Uterus (tissue), 3 donors: ENCODE measurements at regions not wholly inside any gene's neighbourhood (a gene's known extent, or its start where the extent isn't known, plus 50 kb on each side); places are given as distances from the start of the nearest gene placed in this dataset.

Experiments
- DNase-seq, 2 donors: peaks; one replicate each; pipeline ENCODE4 v3.0.0-alpha.2; 2019 to 2020
- H3K27ac ChIP-seq, 2 donors: fragments of 200-600 bp; sonication (generic); 1 replicate in 1 of 2; 2 replicates in 1 of 2; pipeline ENCODE4 v1.5.1; 2016 to 2018
- H3K27me3 ChIP-seq, 2 donors: fragments of 200-600 bp; sonication (generic); one replicate each; pipeline ENCODE4 v1.5.1; 2018 to 2019; ENCODE audit warnings: control low read depth in 1 of 2
- H3K36me3 ChIP-seq, 2 donors: fragments of 200-600 bp; sonication (generic); one replicate each; pipeline ENCODE4 v1.5.1; 2019; ENCODE audit warnings: control low read depth in 1 of 2
- H3K4me1 ChIP-seq, 2 donors: fragments of 200-600 bp; sonication (generic); one replicate each; pipeline ENCODE4 v1.5.1; 2018 to 2019; ENCODE audit warnings: control low read depth in 1 of 2
- H3K4me3 ChIP-seq, 2 donors: fragments of 200-600 bp; sonication (generic); 1 replicate in 1 of 2; 2 replicates in 1 of 2; pipeline ENCODE4 v1.5.1; 2018 to 2019; ENCODE audit warnings: mild to moderate bottlenecking in 1 of 2
- H3K9me3 ChIP-seq, 2 donors: fragments of 200-600 bp; sonication (generic); one replicate each; pipeline ENCODE4 v1.5.1; 2019; ENCODE audit warnings: control low read depth in 1 of 2
- CTCF ChIP-seq, 4 experiments: fragments of 200-600 bp in 2 of 4; fragments of 450-650 bp in 2 of 4; sonication (generic) in 2 of 4; IDR thresholded peaks; one replicate each; pipeline ENCODE4 v1.5.1; 2016 to 2019; ENCODE audit warnings: antibody characterized with exemption in 4 of 4, mild to moderate bottlenecking in 2 of 4, moderate library complexity in 1 of 4
- POLR2A ChIP-seq, 2 donors: fragments of 450-650 bp; IDR thresholded peaks; one replicate each; pipeline ENCODE4 v1.6.1; 2016; ENCODE audit warnings: antibody characterized with exemption in 2 of 2, mild to moderate bottlenecking in 1 of 2, moderate library complexity in 1 of 2
- intact Hi-C: fragments of 100-400 bp; cut with DNase I; formaldehyde crosslinking; loops from one replicate; pipeline ENCODE4 v1.15.1; 2023; ENCODE audit warnings: low total_unique reads
- donor health status: DM: yes; HTN: yes; CAD: no.

- H3K36me3 ChIP-seq, result no peaks in the 10 kb centered on the region
- no peaks in the 10 kb centered on the region for H3K27me3 ChIP-seq
- TF ChIP-seq POLR2A (IDR thresholded peaks at IDR 0.05) (no peak), CTCF (IDR thresholded peaks at IDR 0.05) (peak in 2 of 4 experiments; percentile 7 to 29)
- no peak overlapping the region for H3K4me3 ChIP-seq
- H3K9me3 ChIP-seq, result no peaks in the 10 kb centered on the region
- intact Hi-C loops, result no loop called here
- H3K4me1 ChIP-seq, result no peaks in the 10 kb centered on the region
- no peak overlapping the region for H3K27ac ChIP-seq
- DNase-seq, result no peak
These were observed 49.7 kb upstream of the FST start for GRCh38 chr5:53430618-53431252.
